ENCODE measurements at regions not wholly inside any gene's neighbourhood (a gene's known extent, or its start where the extent isn't known, plus 50 kb on each side); places are given as distances from the start of the nearest gene placed in this dataset.

GRCh38 chr19:27881213-27881612 is 1331.7 kb downstream of the UQCRFS1 start:
- no peak for TF ChIP-seq YY1 (IDR thresholded peaks at IDR 0.05; ENCODE audit: insufficient read depth, insufficient read length)
- TF ChIP-seq SUZ12 (IDR thresholded peaks at IDR 0.05; ENCODE audit: extremely low read depth, insufficient read depth, insufficient read length): no peak
- no peak for TF ChIP-seq ZNF274 (IDR thresholded peaks at IDR 0.05; ENCODE audit: low read depth, low read length)

Measured in NT2/D1 (cell line).